Activated CD4-positive, alpha-beta T cell treated with anti-CD3 and anti-CD28 coated beads for 36 hours (primary cell): ENCODE measurements at regions not wholly inside any gene's neighbourhood (a gene's known extent, or its start where the extent isn't known, plus 50 kb on each side); places are given as distances from the start of the nearest gene placed in this dataset.
"Not testable (repeated sequence)": the region's sequence is repeated elsewhere in the genome, so short reads cannot be mapped to it uniquely, and the experiment has no call there.

ENCODE experiments used
- ATAC-seq: fragments of 200-7000 bp; cut with Tn5 transposase; one replicate; pipeline ENCODE4 v1.10.0; 2021; ENCODE audit warnings: mild to moderate bottlenecking, moderate library complexity
- CTCF ChIA-PET: fragments of 350-600 bp; sonication (Branson Sonifier 250); formaldehyde crosslinking; loops from one replicate; lab custom pipeline; 2021; ENCODE audit warnings: antibody characterized with exemption; lab: Charles Lee
- POLR2A ChIA-PET: fragments of 350-600 bp; sonication (Branson Sonifier 250); formaldehyde crosslinking; loops from one replicate; lab custom pipeline; 2021; ENCODE audit warnings: antibody characterized with exemption, inconsistent platforms; lab: Charles Lee
- DNase-seq: peaks from one replicate; pipeline ENCODE4 v3.0.0-alpha.2; 2020
- H3K27ac Mint-ChIP-seq: one replicate; pipeline ENCODE4 v1.8.0; 2021; ENCODE audit warnings: mixed read lengths
- H3K27me3 Mint-ChIP-seq: one replicate; pipeline ENCODE4 v1.8.0; 2021; ENCODE audit warnings: mixed read lengths
- H3K36me3 Mint-ChIP-seq: one replicate; pipeline ENCODE4 v1.8.0; 2021; ENCODE audit warnings: low read depth, mixed read lengths
- H3K4me1 Mint-ChIP-seq: one replicate; pipeline ENCODE4 v1.8.0; 2021; ENCODE audit warnings: mixed read lengths
- H3K4me3 Mint-ChIP-seq: one replicate; pipeline ENCODE4 v1.8.0; 2021; ENCODE audit warnings: mild to moderate bottlenecking, moderate library complexity, mixed read lengths
- H3K9me3 Mint-ChIP-seq: one replicate; pipeline ENCODE4 v1.8.0; 2021; ENCODE audit warnings: low read depth, mixed read lengths
- intact Hi-C, 2 experiments: fragments of 100-400 bp; cut with DNase I in 1 of 2; cut with micrococcal nuclease in 1 of 2; formaldehyde crosslinking; loops; one replicate each; pipeline versions ENCODE4 v1.14.2 to v1.15.1; 2022 to 2024; cut with DNase I, micrococcal nuclease

- intact Hi-C loops, result no loop called here
- H3K4me3 Mint-ChIP-seq, result no peak overlapping the region
- DNase-seq, result no peak
- no peaks in the 10 kb centered on the region for H3K4me1 Mint-ChIP-seq
- no peak for ATAC-seq
- no peaks in the 10 kb centered on the region for H3K36me3 Mint-ChIP-seq
- CTCF ChIA-PET, result no interaction called here
- POLR2A ChIA-PET, result no interaction called here
- H3K9me3 Mint-ChIP-seq, result no peaks in the 10 kb centered on the region
- H3K27me3 Mint-ChIP-seq, result no peaks in the 10 kb centered on the region
- H3K27ac Mint-ChIP-seq, result no peak overlapping the region
These were observed 437.8 kb downstream of the NYAP2 start for GRCh38 chr2:225837328-225837727.

- H3K4me3 Mint-ChIP-seq, result no peak overlapping the region
- DNase-seq, result no peak
- ATAC-seq, result no peak
- H3K27ac Mint-ChIP-seq, result no peak overlapping the region
- H3K36me3 Mint-ChIP-seq, result no peaks in the 10 kb centered on the region
- intact Hi-C loops, result no loop called here
- no peaks in the 10 kb centered on the region for H3K9me3 Mint-ChIP-seq
- CTCF ChIA-PET, result no interaction called here
- no peaks in the 10 kb centered on the region for H3K4me1 Mint-ChIP-seq
- peaks cover 2% of the 10 kb centered on the region for H3K27me3 Mint-ChIP-seq
- POLR2A ChIA-PET, result no interaction called here
These were observed 425.4 kb downstream of the NYAP2 start for GRCh38 chr2:225824748-225825449.

GRCh38 chr2:225821351-225821750 is 421.8 kb downstream of the NYAP2 start:
- H3K4me1 Mint-ChIP-seq, result no peaks in the 10 kb centered on the region
- ATAC-seq (no peak), DNase-seq (no peak)
- H3K27ac Mint-ChIP-seq, result no peak overlapping the region
- H3K4me3 Mint-ChIP-seq, result no peak overlapping the region
- intact Hi-C loops, result no loop called here
- CTCF ChIA-PET, result interaction anchor here (0.9 kb wide), 1 partner anchor 983 kb away, joined by 3 read pairs; no protein-coding TSS in a partner anchor
- peaks cover 2% of the 10 kb centered on the region for H3K27me3 Mint-ChIP-seq
- H3K36me3 Mint-ChIP-seq, result no peaks in the 10 kb centered on the region
- no peaks in the 10 kb centered on the region for H3K9me3 Mint-ChIP-seq
- POLR2A ChIA-PET, result no interaction called here

- Mint-ChIP-seq H3K4me1 (no peaks in the 10 kb centered on the region), H3K9me3 (no peaks in the 10 kb centered on the region), H3K36me3 (no peaks in the 10 kb centered on the region), H3K27me3 (peaks cover 2% of the 10 kb centered on the region), H3K4me3 (no peak overlapping the region), H3K27ac (no peak overlapping the region)
- ChIA-PET CTCF (interaction anchor here (0.9 kb wide), 1 partner anchor 983 kb away, joined by 3 read pairs; no protein-coding TSS in a partner anchor), POLR2A (no interaction called here)
- intact Hi-C loops, result no loop called here
- ATAC-seq (no peak), DNase-seq (no peak)
These were observed 421.3 kb downstream of the NYAP2 start for GRCh38 chr2:225820826-225821225.

- Mint-ChIP-seq H3K4me1 (no peaks in the 10 kb centered on the region), H3K27me3 (peaks cover 3% of the 10 kb centered on the region), H3K4me3 (no peak overlapping the region), H3K27ac (no peak overlapping the region), H3K36me3 (no peaks in the 10 kb centered on the region), H3K9me3 (no peaks in the 10 kb centered on the region)
- CTCF ChIA-PET, result no interaction called here
- no peak for ATAC-seq
- intact Hi-C loops, result no loop called here
- no peak for DNase-seq
- POLR2A ChIA-PET, result no interaction called here
These were observed 415.0 kb downstream of the NYAP2 start for GRCh38 chr2:225814554-225814953.

GRCh38 chr2:225806105-225806504 is 406.6 kb downstream of the NYAP2 start:
- H3K4me3 Mint-ChIP-seq, result no peak overlapping the region
- DNase-seq (no peak), ATAC-seq (no peak)
- no peaks in the 10 kb centered on the region for H3K9me3 Mint-ChIP-seq
- no peaks in the 10 kb centered on the region for H3K36me3 Mint-ChIP-seq
- ChIA-PET POLR2A (no interaction called here), CTCF (no interaction called here)
- no peaks in the 10 kb centered on the region for H3K27me3 Mint-ChIP-seq
- H3K27ac Mint-ChIP-seq, result no peak overlapping the region
- intact Hi-C loops, result no loop called here
- no peaks in the 10 kb centered on the region for H3K4me1 Mint-ChIP-seq

GRCh38 chr2:225802076-225802475 is 402.6 kb downstream of the NYAP2 start:
- H3K36me3 Mint-ChIP-seq, ATAC-seq, H3K27me3 Mint-ChIP-seq, H3K4me1 Mint-ChIP-seq, intact Hi-C loops, H3K27ac Mint-ChIP-seq, H3K4me3 Mint-ChIP-seq, H3K9me3 Mint-ChIP-seq, DNase-seq, POLR2A ChIA-PET: not testable (repeated sequence)
- CTCF ChIA-PET, result interaction anchor here (0.6 kb wide), 1 partner anchor 118 kb away, joined by 3 read pairs; no protein-coding TSS in a partner anchor

- Mint-ChIP-seq H3K27me3 (peaks cover 6% of the 10 kb centered on the region), H3K27ac (no peak overlapping the region), H3K36me3 (no peaks in the 10 kb centered on the region), H3K9me3 (no peaks in the 10 kb centered on the region), H3K4me1 (no peaks in the 10 kb centered on the region), H3K4me3 (no peak overlapping the region)
- no peak for DNase-seq
- intact Hi-C loops, result no loop called here
- ChIA-PET POLR2A (no interaction called here), CTCF (no interaction called here)
- no peak for ATAC-seq
These were observed 397.9 kb downstream of the NYAP2 start for GRCh38 chr2:225797394-225797793.

GRCh38 chr2:225794652-225795400 is 395.3 kb downstream of the NYAP2 start:
- intact Hi-C loops, result no loop called here
- Mint-ChIP-seq H3K4me1 (no peaks in the 10 kb centered on the region), H3K27ac (no peak overlapping the region), H3K27me3 (peaks cover 5% of the 10 kb centered on the region), H3K4me3 (no peak overlapping the region), H3K36me3 (no peaks in the 10 kb centered on the region), H3K9me3 (no peaks in the 10 kb centered on the region)
- ATAC-seq, result no peak
- CTCF ChIA-PET, result no interaction called here
- DNase-seq, result no peak
- POLR2A ChIA-PET, result no interaction called here

GRCh38 chr2:225793736-225794550 is 394.4 kb downstream of the NYAP2 start:
- H3K4me3 Mint-ChIP-seq, result no peak overlapping the region
- DNase-seq (no peak), ATAC-seq (no peak)
- intact Hi-C loops, result no loop called here
- no peaks in the 10 kb centered on the region for H3K36me3 Mint-ChIP-seq
- H3K9me3 Mint-ChIP-seq, result no peaks in the 10 kb centered on the region
- no peak overlapping the region for H3K27ac Mint-ChIP-seq
- H3K4me1 Mint-ChIP-seq, result no peaks in the 10 kb centered on the region
- peaks cover 4% of the 10 kb centered on the region for H3K27me3 Mint-ChIP-seq
- POLR2A ChIA-PET, result no interaction called here
- CTCF ChIA-PET, result no interaction called here

GRCh38 chr2:225788571-225789094 is 389.1 kb downstream of the NYAP2 start:
- H3K27ac Mint-ChIP-seq, result no peak overlapping the region
- no peaks in the 10 kb centered on the region for H3K4me1 Mint-ChIP-seq
- H3K9me3 Mint-ChIP-seq, result no peaks in the 10 kb centered on the region
- no peaks in the 10 kb centered on the region for H3K36me3 Mint-ChIP-seq
- no peak overlapping the region for H3K4me3 Mint-ChIP-seq
- ChIA-PET CTCF (no interaction called here), POLR2A (no interaction called here)
- peaks cover 2% of the 10 kb centered on the region for H3K27me3 Mint-ChIP-seq
- DNase-seq (no peak), ATAC-seq (no peak)
- intact Hi-C loops, result no loop called here
